Spleen (tissue), 7 donors: ENCODE measurements at regions not wholly inside any gene's neighbourhood (a gene's known extent, or its start where the extent isn't known, plus 50 kb on each side); places are given as distances from the start of the nearest gene placed in this dataset.

Source experiments
- POLR2A ChIP-seq, 3 donors: fragments of 450-650 bp; IDR thresholded peaks; one replicate each; pipeline ENCODE4 v1.5.1; 2017; ENCODE audit warnings: antibody characterized with exemption in 3 of 3, mild to moderate bottlenecking in 1 of 3
- POLR2AphosphoS5 ChIP-seq, 3 donors: sonication (generic); formaldehyde crosslinking; IDR thresholded peaks; one replicate each; pipeline ENCODE4 v1.5.1; 2017; ENCODE audit warnings: antibody characterized with exemption in 3 of 3
- TF ChIP-seq, protein P1 (sequence below), 11 experiments: fragments of 200-600 bp in 7 of 11; fragments of 450-650 bp in 4 of 11; sonication (generic) in 4 of 11; IDR thresholded peaks in 8 of 11; conservative IDR thresholded peaks in 3 of 11; 1 replicate in 7 of 11; 2 replicates in 4 of 11; pipeline versions ENCODE4 v1.4.0 to v1.8.0; 2016 to 2021; ENCODE audit warnings: antibody characterized with exemption in 11 of 11, inconsistent platforms in 4 of 11, mild to moderate bottlenecking in 1 of 11
- donor health status: DM: no; HTN: no; CAD: no; lungs with moderate emphysema.
- donor health status: DM: no; HTN: no; CAD: no.
- donor health status: DM: no; HTN: no; CAD: no.

DNA sequence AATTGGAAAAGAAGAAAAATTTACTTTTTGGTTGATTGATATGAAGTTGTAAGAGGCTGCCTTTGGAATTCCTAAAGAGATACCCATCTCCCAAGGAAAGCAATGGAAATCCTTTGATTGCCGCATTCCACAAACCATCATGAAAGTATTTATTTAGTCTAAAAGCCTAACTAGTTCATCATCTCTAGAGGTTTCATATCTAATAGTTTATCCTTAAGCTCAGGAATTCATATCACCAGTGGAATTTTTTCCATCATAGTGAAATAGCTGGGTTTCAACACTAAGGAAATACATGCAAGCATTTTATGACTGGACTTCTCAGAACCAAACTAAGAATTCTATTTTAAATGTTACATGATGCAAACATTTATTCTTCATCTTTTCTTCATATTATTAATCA, 144.9 kb downstream of the FBXO8 start:
- TF ChIP-seq, protein P1, sequence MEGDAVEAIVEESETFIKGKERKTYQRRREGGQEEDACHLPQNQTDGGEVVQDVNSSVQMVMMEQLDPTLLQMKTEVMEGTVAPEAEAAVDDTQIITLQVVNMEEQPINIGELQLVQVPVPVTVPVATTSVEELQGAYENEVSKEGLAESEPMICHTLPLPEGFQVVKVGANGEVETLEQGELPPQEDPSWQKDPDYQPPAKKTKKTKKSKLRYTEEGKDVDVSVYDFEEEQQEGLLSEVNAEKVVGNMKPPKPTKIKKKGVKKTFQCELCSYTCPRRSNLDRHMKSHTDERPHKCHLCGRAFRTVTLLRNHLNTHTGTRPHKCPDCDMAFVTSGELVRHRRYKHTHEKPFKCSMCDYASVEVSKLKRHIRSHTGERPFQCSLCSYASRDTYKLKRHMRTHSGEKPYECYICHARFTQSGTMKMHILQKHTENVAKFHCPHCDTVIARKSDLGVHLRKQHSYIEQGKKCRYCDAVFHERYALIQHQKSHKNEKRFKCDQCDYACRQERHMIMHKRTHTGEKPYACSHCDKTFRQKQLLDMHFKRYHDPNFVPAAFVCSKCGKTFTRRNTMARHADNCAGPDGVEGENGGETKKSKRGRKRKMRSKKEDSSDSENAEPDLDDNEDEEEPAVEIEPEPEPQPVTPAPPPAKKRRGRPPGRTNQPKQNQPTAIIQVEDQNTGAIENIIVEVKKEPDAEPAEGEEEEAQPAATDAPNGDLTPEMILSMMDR (IDR thresholded peaks at IDR 0.05 in 8 of 11, conservative IDR thresholded peaks at IDR 0.05 in 3 of 11) = no peak
- TF ChIP-seq POLR2AphosphoS5 (IDR thresholded peaks at IDR 0.05) (no peak), POLR2A (IDR thresholded peaks at IDR 0.05) (no peak)
